ENCODE measurements at regions not wholly inside any gene's neighbourhood (a gene's known extent, or its start where the extent isn't known, plus 50 kb on each side); places are given as distances from the start of the nearest gene placed in this dataset.
A peak's percentile ranks its signal among the peaks of the same experiment; 100 is the strongest.

DNA sequence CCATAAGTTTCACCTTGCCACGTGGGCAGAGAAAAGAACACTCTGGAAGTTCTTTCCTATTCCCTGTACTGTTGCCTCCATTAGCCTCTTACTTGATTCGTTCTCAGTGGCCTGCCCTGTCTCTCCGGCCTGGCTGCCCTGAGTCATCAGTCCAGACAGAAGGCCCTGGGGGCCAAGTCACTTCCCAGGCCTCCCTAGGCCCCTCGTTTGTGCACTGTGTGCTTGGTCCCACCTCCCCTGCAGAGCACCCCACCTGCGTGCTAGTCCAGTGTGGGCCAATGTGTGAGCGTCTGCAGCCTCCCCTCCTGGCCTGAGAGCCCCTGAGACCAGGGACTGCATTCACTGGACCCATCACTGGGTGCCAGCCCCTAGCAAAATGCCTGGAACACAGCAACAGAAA, 191.2 kb upstream of the RREB1 start:
- no peaks in the 10 kb centered on the region for H3K27me3 ChIP-seq (ENCODE audit: control insufficient read depth in 4 of 4, insufficient read depth in 4 of 4, low read length in 3 of 4)
- H3K36me3 ChIP-seq (ENCODE audit: control insufficient read depth in 4 of 4, insufficient read depth in 3 of 4, low read depth in 1 of 4, low read length in 3 of 4), result no peaks in the 10 kb centered on the region
- no peaks in the 10 kb centered on the region for H3K9me3 ChIP-seq (ENCODE audit: control insufficient read depth in 4 of 4, low read length in 3 of 4)
- no peak overlapping the region for H3K4me3 ChIP-seq (ENCODE audit: low read depth in 1 of 3, low read length in 3 of 3)
- peak overlapping the region in 1 of 2 donors; percentile 61 for H3K9ac ChIP-seq (ENCODE audit: low read depth in 1 of 2, low read length in 2 of 2)
- WGBS, result 77% methylated on average over 6 of the region's 6 CpGs
- DNase-seq (ENCODE audit: low spot score), result no peak
- peak overlapping the region; percentile 81 to 83 for H3K27ac ChIP-seq (ENCODE audit: low read depth in 1 of 2, low read length in 2 of 2)
- peaks cover 5 to 18% (median 12%) of the 10 kb centered on the region in 4 donors for H3K4me1 ChIP-seq (ENCODE audit: control insufficient read depth in 4 of 4, insufficient read depth in 4 of 4, low read length in 3 of 4)
- TF ChIP-seq GABPA (IDR thresholded peaks at IDR 0.05 in 1 of 2, conservative IDR thresholded peaks at IDR 0.05 in 1 of 2) (no peak), RAD21 (IDR thresholded peaks at IDR 0.05) (no peak), YY1 (IDR thresholded peaks at IDR 0.05) (no peak), NR2F2 (IDR thresholded peaks at IDR 0.05) (no peak), SP1 (IDR thresholded peaks at IDR 0.05) (no peak), JUND (IDR thresholded peaks at IDR 0.05) (no peak), HNF4A (conservative IDR thresholded peaks at IDR 0.05) (no peak), FOXA1 (IDR thresholded peaks at IDR 0.05) (no peak), EGR1 (IDR thresholded peaks at IDR 0.05; ENCODE audit: low read depth in 2 of 2) (no peak), RXRA (IDR thresholded peaks at IDR 0.05) (no peak), TAF1 (conservative IDR thresholded peaks at IDR 0.05) (no peak), HNF4G (IDR thresholded peaks at IDR 0.05) (no peak)
- TF ChIP-seq, protein P1, sequence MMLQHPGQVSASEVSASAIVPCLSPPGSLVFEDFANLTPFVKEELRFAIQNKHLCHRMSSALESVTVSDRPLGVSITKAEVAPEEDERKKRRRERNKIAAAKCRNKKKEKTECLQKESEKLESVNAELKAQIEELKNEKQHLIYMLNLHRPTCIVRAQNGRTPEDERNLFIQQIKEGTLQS (IDR thresholded peaks at IDR 0.05), result no peak
- TF ChIP-seq, protein P2, sequence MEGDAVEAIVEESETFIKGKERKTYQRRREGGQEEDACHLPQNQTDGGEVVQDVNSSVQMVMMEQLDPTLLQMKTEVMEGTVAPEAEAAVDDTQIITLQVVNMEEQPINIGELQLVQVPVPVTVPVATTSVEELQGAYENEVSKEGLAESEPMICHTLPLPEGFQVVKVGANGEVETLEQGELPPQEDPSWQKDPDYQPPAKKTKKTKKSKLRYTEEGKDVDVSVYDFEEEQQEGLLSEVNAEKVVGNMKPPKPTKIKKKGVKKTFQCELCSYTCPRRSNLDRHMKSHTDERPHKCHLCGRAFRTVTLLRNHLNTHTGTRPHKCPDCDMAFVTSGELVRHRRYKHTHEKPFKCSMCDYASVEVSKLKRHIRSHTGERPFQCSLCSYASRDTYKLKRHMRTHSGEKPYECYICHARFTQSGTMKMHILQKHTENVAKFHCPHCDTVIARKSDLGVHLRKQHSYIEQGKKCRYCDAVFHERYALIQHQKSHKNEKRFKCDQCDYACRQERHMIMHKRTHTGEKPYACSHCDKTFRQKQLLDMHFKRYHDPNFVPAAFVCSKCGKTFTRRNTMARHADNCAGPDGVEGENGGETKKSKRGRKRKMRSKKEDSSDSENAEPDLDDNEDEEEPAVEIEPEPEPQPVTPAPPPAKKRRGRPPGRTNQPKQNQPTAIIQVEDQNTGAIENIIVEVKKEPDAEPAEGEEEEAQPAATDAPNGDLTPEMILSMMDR (IDR thresholded peaks at IDR 0.05; ENCODE audit: low read depth, low read length, missing input control), result no peak

DNA sequence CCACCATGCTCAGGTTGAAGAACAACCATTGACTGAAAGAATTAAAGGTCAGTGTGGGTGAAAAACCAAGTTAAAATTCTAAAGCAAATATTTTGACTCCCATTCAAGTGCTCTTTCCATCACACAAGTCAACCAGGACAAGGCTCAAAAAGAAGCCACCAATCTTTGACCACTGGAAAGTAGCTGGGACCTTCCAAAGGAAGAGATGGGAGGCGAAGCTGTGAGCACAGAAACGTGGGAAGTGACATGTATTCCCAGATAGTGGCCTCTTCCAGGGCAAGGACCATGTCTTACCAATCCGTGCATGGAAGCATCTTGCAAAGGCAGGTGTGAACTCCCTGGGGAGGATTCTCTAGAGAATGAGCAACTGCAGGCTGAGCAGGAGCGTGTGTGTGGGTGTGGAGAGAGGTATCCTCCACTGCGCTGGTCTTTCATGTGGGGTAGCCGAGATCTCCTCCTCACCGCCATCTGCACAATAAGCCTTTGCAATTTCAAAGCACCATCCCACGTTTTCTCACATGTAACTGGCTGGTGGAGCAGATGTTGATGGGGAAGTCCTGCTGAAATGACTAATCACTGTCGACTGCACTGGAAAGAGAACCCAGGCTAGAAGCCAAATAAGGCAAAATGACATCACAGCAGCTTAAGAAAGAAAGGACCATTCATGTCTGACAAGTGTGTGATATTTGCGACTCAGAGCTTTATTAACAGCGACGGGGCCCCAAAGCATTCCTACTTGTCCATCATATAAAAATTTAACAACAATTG, 189.4 kb upstream of the RREB1 start:
- Histone ChIP-seq H3K36me3 (ENCODE audit: control insufficient read depth in 4 of 4, insufficient read depth in 3 of 4, low read depth in 1 of 4, low read length in 3 of 4) (no peaks in the 10 kb centered on the region), H3K9ac (ENCODE audit: low read depth in 1 of 2, low read length in 2 of 2) (no peak overlapping the region), H3K27ac (ENCODE audit: low read depth in 1 of 2, low read length in 2 of 2) (no peak overlapping the region), H3K9me3 (ENCODE audit: control insufficient read depth in 4 of 4, low read length in 3 of 4) (peaks cover 0 to 2% (median 0%) of the 10 kb centered on the region in 4 donors), H3K4me3 (ENCODE audit: low read depth in 1 of 3, low read length in 3 of 3) (no peak overlapping the region), H3K27me3 (ENCODE audit: control insufficient read depth in 4 of 4, insufficient read depth in 4 of 4, low read length in 3 of 4) (no peaks in the 10 kb centered on the region), H3K4me1 (ENCODE audit: control insufficient read depth in 4 of 4, insufficient read depth in 4 of 4, low read length in 3 of 4) (peaks cover 5 to 18% (median 12%) of the 10 kb centered on the region in 4 donors)
- WGBS, result 85% methylated on average over 12 of the region's 12 CpGs
- TF ChIP-seq JUND (IDR thresholded peaks at IDR 0.05) (peak in 1 of 2 donors; percentile 6), TAF1 (conservative IDR thresholded peaks at IDR 0.05) (no peak)
- no peak for DNase-seq (ENCODE audit: low spot score)

GRCh38 chr6:6919173-6919572, 188.6 kb upstream of the RREB1 start:
- Histone ChIP-seq H3K4me3 (ENCODE audit: low read depth in 1 of 3, low read length in 3 of 3) (no peak overlapping the region), H3K36me3 (ENCODE audit: control insufficient read depth in 4 of 4, insufficient read depth in 3 of 4, low read depth in 1 of 4, low read length in 3 of 4) (no peaks in the 10 kb centered on the region), H3K27me3 (ENCODE audit: control insufficient read depth in 4 of 4, insufficient read depth in 4 of 4, low read length in 3 of 4) (no peaks in the 10 kb centered on the region), H3K9me3 (ENCODE audit: control insufficient read depth in 4 of 4, low read length in 3 of 4) (peaks cover 0 to 2% (median 0%) of the 10 kb centered on the region in 4 donors), H3K9ac (ENCODE audit: low read depth in 1 of 2, low read length in 2 of 2) (no peak overlapping the region), H3K4me1 (ENCODE audit: control insufficient read depth in 4 of 4, insufficient read depth in 4 of 4, low read length in 3 of 4) (peaks cover 5 to 18% (median 12%) of the 10 kb centered on the region in 4 donors), H3K27ac (ENCODE audit: low read depth in 1 of 2, low read length in 2 of 2) (no peak overlapping the region)
- WGBS, result 98% methylated on average over 2 of the region's 2 CpGs
- TF ChIP-seq RXRA (IDR thresholded peaks at IDR 0.05), result no peak
- DNase-seq (ENCODE audit: low spot score), result no peak

Measured in liver (tissue), 8 donors.